RWPE1 (cell line): ENCODE measurements at regions not wholly inside any gene's neighbourhood (a gene's known extent, or its start where the extent isn't known, plus 50 kb on each side); places are given as distances from the start of the nearest gene placed in this dataset.
"Not testable (repeated sequence)": the region's sequence is repeated elsewhere in the genome, so short reads cannot be mapped to it uniquely, and the experiment has no call there.

Experiments
- CTCF ChIA-PET: fragments of 350-600 bp; sonication (Branson Sonifier 250); formaldehyde crosslinking; extraction: SDS; loops from one replicate; lab custom pipeline; 2021; lab: Yijun Ruan, JAX
- POLR2A ChIA-PET: fragments of 400-600 bp; formaldehyde crosslinking; extraction: SDS; loops from one replicate; lab custom pipeline; 2020; ENCODE audit warnings: antibody characterized with exemption; ENCODE audit not compliant: low non-redundant PET; lab: Yijun Ruan, JAX
- DNase-seq: peaks from one replicate; pipeline ENCODE4 v3.0.0; 2012; ENCODE audit warnings: low spot score
- H3K27ac ChIP-seq: fragments of 450-650 bp; 2 replicates; pipeline ENCODE4 v1.5.1; 2017
- CTCF ChIP-seq: fragments of 450-650 bp; conservative IDR thresholded peaks from 2 replicates; pipeline ENCODE4 v1.5.1; 2017; ENCODE audit warnings: low read depth, mild to moderate bottlenecking

- CTCF ChIA-PET, result interaction anchor here (0.7 kb wide), 1 partner anchor 1275 kb away, joined by 4 read pairs; no protein-coding TSS in a partner anchor
- no peak for TF ChIP-seq CTCF
- H3K27ac ChIP-seq, result no peak overlapping the region
- POLR2A ChIA-PET, result no interaction called here
- DNase-seq, result no peak
Observed at GRCh38 chr16:47979616-47980182, 176.1 kb downstream of the ABCC12 start.

GRCh38 chr16:47979164-47979520 lies 176.7 kb downstream of the ABCC12 start:
- ChIA-PET CTCF (interaction anchor here (0.6 kb wide), 1 partner anchor 9 kb away, joined by 3 read pairs; no protein-coding TSS in a partner anchor), POLR2A (no interaction called here)
- no peak for DNase-seq
- H3K27ac ChIP-seq, result no peak overlapping the region
- TF ChIP-seq CTCF, result no peak

GRCh38 chr16:47978491-47979163 lies 177.2 kb downstream of the ABCC12 start:
- ChIA-PET CTCF (interaction anchor here (0.6 kb wide), 2 partner anchors 9 to 1432 kb away, joined by 3 to 4 read pairs; no protein-coding TSS in a partner anchor), POLR2A (no interaction called here)
- H3K27ac ChIP-seq, result no peak overlapping the region
- DNase-seq, result no peak
- no peak for TF ChIP-seq CTCF

GRCh38 chr16:47977802-47978201 lies 178.0 kb downstream of the ABCC12 start:
- TF ChIP-seq CTCF, result no peak
- no peak for DNase-seq
- H3K27ac ChIP-seq, result no peak overlapping the region
- POLR2A ChIA-PET, result no interaction called here
- CTCF ChIA-PET, result interaction anchor here (1.1 to 2.0 kb wide), 2 partner anchors 77 to 135 kb away, joined by 3 to 5 read pairs; no protein-coding TSS in a partner anchor

- no peak overlapping the region for H3K27ac ChIP-seq
- no peak for TF ChIP-seq CTCF
- CTCF ChIA-PET, result interaction anchor here (0.6 to 2.0 kb wide), 3 partner anchors 28 to 997 kb away, joined by 3 to 5 read pairs (median 3); no protein-coding TSS in a partner anchor
- no peak for DNase-seq
- POLR2A ChIA-PET, result no interaction called here
Observed at GRCh38 chr16:47976636-47977210, 179.1 kb downstream of the ABCC12 start.

- CTCF ChIA-PET, result interaction anchor here (0.6 kb wide), 1 partner anchor 232 kb away, joined by 4 read pairs; no protein-coding TSS in a partner anchor
- DNase-seq, H3K27ac ChIP-seq, POLR2A ChIA-PET: not testable (repeated sequence)
Observed at GRCh38 chr16:47974971-47975370, 180.8 kb downstream of the ABCC12 start.
